ENCODE measurements at regions not wholly inside any gene's neighbourhood (a gene's known extent, or its start where the extent isn't known, plus 50 kb on each side); places are given as distances from the start of the nearest gene placed in this dataset.

GRCh38 chr2:155382776-155383175, 684.3 kb downstream of the KCNJ3 start:
- no peak for TF ChIP-seq CTCF (IDR thresholded peaks at IDR 0.05; ENCODE audit: insufficient read depth, low read length, poor library complexity, severe bottlenecking)
- DNase-seq (ENCODE audit: extremely low read depth, insufficient read length), result no peak
- Histone ChIP-seq H3K27me3 (replicated peaks; ENCODE audit: control insufficient read depth, insufficient read depth, low read length) (no peaks in the 10 kb centered on the region), H3K4me3 (replicated peaks; ENCODE audit: low read depth, low read length) (no peak overlapping the region), H3K36me3 (ENCODE audit: control insufficient read depth, insufficient read depth, low read length) (no peaks in the 10 kb centered on the region)

GRCh38 chr2:155381436-155381835, 682.9 kb downstream of the KCNJ3 start:
- Histone ChIP-seq H3K4me3 (replicated peaks; ENCODE audit: low read depth, low read length) (no peak overlapping the region), H3K27me3 (replicated peaks; ENCODE audit: control insufficient read depth, insufficient read depth, low read length) (no peaks in the 10 kb centered on the region), H3K36me3 (ENCODE audit: control insufficient read depth, insufficient read depth, low read length) (no peaks in the 10 kb centered on the region)
- TF ChIP-seq CTCF (IDR thresholded peaks at IDR 0.05; ENCODE audit: insufficient read depth, low read length, poor library complexity, severe bottlenecking), result no peak
- no peak for DNase-seq (ENCODE audit: extremely low read depth, insufficient read length)

GRCh38 chr2:155379494-155379893, 681.0 kb downstream of the KCNJ3 start:
- no peaks in the 10 kb centered on the region for H3K27me3 ChIP-seq (replicated peaks; ENCODE audit: control insufficient read depth, insufficient read depth, low read length)
- DNase-seq (ENCODE audit: extremely low read depth, insufficient read length), result no peak

GRCh38 chr2:155377931-155378444, 679.5 kb downstream of the KCNJ3 start:
- no peaks in the 10 kb centered on the region for H3K36me3 ChIP-seq (ENCODE audit: control insufficient read depth, insufficient read depth, low read length)
- DNase-seq (ENCODE audit: extremely low read depth, insufficient read length), result no peak
- H3K27me3 ChIP-seq (replicated peaks; ENCODE audit: control insufficient read depth, insufficient read depth, low read length), result no peaks in the 10 kb centered on the region
- no peak for TF ChIP-seq CTCF (IDR thresholded peaks at IDR 0.05; ENCODE audit: insufficient read depth, low read length, poor library complexity, severe bottlenecking)
- no peak overlapping the region for H3K4me3 ChIP-seq (replicated peaks; ENCODE audit: low read depth, low read length)

More at GRCh38 chr2:155379494-155379893, 681.0 kb downstream of the KCNJ3 start:
- TF ChIP-seq CTCF (IDR thresholded peaks at IDR 0.05; ENCODE audit: insufficient read depth, low read length, poor library complexity, severe bottlenecking), result no peak
- no peak overlapping the region for H3K4me3 ChIP-seq (replicated peaks; ENCODE audit: low read depth, low read length)
- no peaks in the 10 kb centered on the region for H3K36me3 ChIP-seq (ENCODE audit: control insufficient read depth, insufficient read depth, low read length)

GRCh38 chr2:155377266-155377680, 678.8 kb downstream of the KCNJ3 start:
- TF ChIP-seq CTCF (IDR thresholded peaks at IDR 0.05; ENCODE audit: insufficient read depth, low read length, poor library complexity, severe bottlenecking), result no peak
- Histone ChIP-seq H3K27me3 (replicated peaks; ENCODE audit: control insufficient read depth, insufficient read depth, low read length) (no peaks in the 10 kb centered on the region), H3K4me3 (replicated peaks; ENCODE audit: low read depth, low read length) (no peak overlapping the region), H3K36me3 (ENCODE audit: control insufficient read depth, insufficient read depth, low read length) (no peaks in the 10 kb centered on the region)
- no peak for DNase-seq (ENCODE audit: extremely low read depth, insufficient read length)

GRCh38 chr2:155372969-155373368, 674.5 kb downstream of the KCNJ3 start:
- no peaks in the 10 kb centered on the region for H3K36me3 ChIP-seq (ENCODE audit: control insufficient read depth, insufficient read depth, low read length)
- H3K4me3 ChIP-seq (replicated peaks; ENCODE audit: low read depth, low read length), result no peak overlapping the region
- TF ChIP-seq CTCF (IDR thresholded peaks at IDR 0.05; ENCODE audit: insufficient read depth, low read length, poor library complexity, severe bottlenecking), result no peak
- H3K27me3 ChIP-seq (replicated peaks; ENCODE audit: control insufficient read depth, insufficient read depth, low read length), result no peaks in the 10 kb centered on the region
- no peak for DNase-seq (ENCODE audit: extremely low read depth, insufficient read length)
